ENCODE measurements at regions not wholly inside any gene's neighbourhood (a gene's known extent, or its start where the extent isn't known, plus 50 kb on each side); places are given as distances from the start of the nearest gene placed in this dataset.

DNA sequence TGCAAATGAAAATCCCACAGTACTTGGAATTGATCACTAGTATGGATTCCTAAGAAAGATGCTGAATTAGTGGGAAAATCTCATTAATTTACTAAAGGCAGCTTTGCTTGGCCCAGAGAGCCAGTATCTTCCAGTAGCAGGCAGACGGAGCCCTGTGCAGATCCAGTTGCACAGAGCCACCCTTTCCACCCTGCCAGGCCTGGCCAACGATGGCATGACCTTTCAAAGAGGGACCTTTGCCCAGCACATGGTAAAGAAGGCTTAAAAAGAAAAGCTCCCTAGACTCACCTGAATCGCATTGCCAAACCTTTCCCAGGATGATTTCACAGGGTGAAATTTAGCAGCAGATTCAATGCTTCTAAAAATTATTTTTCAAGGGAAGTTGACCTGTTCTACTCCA is 170.5 kb upstream of the CAMK1G start:
- no peaks in the 10 kb centered on the region for H3K27me3 ChIP-seq (ENCODE audit: insufficient read depth, poor library complexity, severe bottlenecking)
- peak overlapping the region; percentile 99 for H3K27ac ChIP-seq (ENCODE audit: poor library complexity, severe bottlenecking)
- H3K4me3 ChIP-seq (ENCODE audit: severe bottlenecking) = no peak overlapping the region
- no peaks in the 10 kb centered on the region for H3K9me3 ChIP-seq (ENCODE audit: severe bottlenecking)
- H3K4me1 ChIP-seq (ENCODE audit: insufficient read depth, poor library complexity, severe bottlenecking) = peaks cover 85% of the 10 kb centered on the region
- no peaks in the 10 kb centered on the region for H3K36me3 ChIP-seq (ENCODE audit: low read depth)
- DNase-seq (ENCODE audit: low spot score) (no peak), ATAC-seq (ENCODE audit: low read depth) (no peak)
- TF ChIP-seq, protein P1, sequence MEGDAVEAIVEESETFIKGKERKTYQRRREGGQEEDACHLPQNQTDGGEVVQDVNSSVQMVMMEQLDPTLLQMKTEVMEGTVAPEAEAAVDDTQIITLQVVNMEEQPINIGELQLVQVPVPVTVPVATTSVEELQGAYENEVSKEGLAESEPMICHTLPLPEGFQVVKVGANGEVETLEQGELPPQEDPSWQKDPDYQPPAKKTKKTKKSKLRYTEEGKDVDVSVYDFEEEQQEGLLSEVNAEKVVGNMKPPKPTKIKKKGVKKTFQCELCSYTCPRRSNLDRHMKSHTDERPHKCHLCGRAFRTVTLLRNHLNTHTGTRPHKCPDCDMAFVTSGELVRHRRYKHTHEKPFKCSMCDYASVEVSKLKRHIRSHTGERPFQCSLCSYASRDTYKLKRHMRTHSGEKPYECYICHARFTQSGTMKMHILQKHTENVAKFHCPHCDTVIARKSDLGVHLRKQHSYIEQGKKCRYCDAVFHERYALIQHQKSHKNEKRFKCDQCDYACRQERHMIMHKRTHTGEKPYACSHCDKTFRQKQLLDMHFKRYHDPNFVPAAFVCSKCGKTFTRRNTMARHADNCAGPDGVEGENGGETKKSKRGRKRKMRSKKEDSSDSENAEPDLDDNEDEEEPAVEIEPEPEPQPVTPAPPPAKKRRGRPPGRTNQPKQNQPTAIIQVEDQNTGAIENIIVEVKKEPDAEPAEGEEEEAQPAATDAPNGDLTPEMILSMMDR (IDR thresholded peaks at IDR 0.05; ENCODE audit: poor library complexity, severe bottlenecking) = no peak

DNA sequence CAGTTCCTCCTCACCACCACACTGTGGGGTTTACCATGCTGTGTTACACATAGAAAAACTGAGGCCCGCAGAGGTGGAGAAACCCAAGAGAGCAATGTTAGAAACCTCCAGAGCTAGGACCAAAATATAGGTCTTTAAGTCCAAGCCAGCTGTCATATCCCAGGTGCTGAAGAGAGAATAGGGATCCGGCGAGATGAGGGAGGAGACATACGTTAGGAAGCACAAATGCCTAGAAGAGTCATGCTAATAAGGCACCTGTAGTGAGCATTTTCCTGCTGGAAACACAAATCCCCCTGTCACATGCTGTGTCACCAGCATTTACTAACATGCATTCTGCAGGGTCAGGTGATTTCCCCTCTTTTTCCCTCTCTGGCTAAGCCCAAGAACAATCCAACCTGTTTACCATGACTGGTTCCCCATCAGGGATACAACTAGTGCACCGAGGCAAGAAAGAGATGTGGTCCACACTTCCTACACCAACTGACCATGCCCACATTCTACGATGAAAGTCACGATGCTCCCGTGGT is 168.6 kb upstream of the CAMK1G start:
- Histone ChIP-seq H3K27ac (ENCODE audit: poor library complexity, severe bottlenecking) (peak overlapping the region; percentile 99), H3K4me1 (ENCODE audit: insufficient read depth, poor library complexity, severe bottlenecking) (peaks cover 76% of the 10 kb centered on the region), H3K27me3 (ENCODE audit: insufficient read depth, poor library complexity, severe bottlenecking) (no peaks in the 10 kb centered on the region), H3K36me3 (ENCODE audit: low read depth) (no peaks in the 10 kb centered on the region), H3K9me3 (ENCODE audit: severe bottlenecking) (no peaks in the 10 kb centered on the region), H3K4me3 (ENCODE audit: severe bottlenecking) (no peak overlapping the region)
- TF ChIP-seq, protein P1 (IDR thresholded peaks at IDR 0.05; ENCODE audit: poor library complexity, severe bottlenecking) = no peak
- ATAC-seq (ENCODE audit: low read depth) (no peak), DNase-seq (ENCODE audit: low spot score) (no peak)

DNA sequence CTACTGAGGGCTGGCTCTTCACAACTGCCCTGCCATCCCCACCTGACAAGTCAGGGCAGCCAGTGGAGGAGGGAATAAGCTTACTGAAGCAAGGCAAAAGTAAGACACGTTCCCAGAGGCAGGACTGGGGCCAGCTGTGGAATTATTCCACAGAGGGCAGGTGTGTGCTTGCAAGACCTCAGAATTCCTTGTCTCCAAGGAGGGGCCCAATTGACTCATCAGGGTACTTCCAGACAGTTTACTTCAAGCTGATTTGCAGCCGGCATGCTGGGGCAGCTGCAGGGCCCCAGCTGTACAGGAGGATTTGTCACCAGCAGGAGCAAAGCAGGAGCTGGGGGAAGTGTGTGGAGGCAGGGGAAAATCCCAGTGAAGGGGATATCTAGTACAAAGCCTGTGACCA is 167.5 kb upstream of the CAMK1G start:
- DNase-seq (ENCODE audit: low spot score) (peak; percentile 90), ATAC-seq (ENCODE audit: low read depth) (peak; percentile 83)
- peaks cover 64% of the 10 kb centered on the region for H3K4me1 ChIP-seq (ENCODE audit: insufficient read depth, poor library complexity, severe bottlenecking)
- no peak overlapping the region for H3K4me3 ChIP-seq (ENCODE audit: severe bottlenecking)
- H3K36me3 ChIP-seq (ENCODE audit: low read depth) = no peaks in the 10 kb centered on the region
- TF ChIP-seq, protein P1 (IDR thresholded peaks at IDR 0.05; ENCODE audit: poor library complexity, severe bottlenecking) = no peak
- peak overlapping the region; percentile 99 for H3K27ac ChIP-seq (ENCODE audit: poor library complexity, severe bottlenecking)
- no peaks in the 10 kb centered on the region for H3K9me3 ChIP-seq (ENCODE audit: severe bottlenecking)
- H3K27me3 ChIP-seq (ENCODE audit: insufficient read depth, poor library complexity, severe bottlenecking) = no peaks in the 10 kb centered on the region

DNA sequence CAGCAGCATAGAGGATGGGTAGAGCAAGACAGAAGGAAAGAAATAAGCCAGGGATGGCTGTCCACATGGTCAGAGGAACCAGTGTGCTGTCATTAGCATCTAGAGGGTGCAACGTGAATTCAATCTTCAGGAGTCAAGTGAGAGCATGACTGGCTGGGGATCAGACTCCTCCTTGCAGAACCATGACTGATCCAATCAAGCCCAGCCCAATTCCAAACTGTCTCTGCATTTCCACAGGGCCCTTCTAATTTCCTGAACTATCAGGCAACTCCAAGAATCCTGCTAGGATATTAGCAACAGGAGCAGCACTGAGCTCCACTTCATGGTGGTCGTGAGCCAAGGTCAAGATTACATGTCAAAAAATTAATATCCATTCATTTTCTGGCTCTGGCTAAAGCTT is 166.8 kb upstream of the CAMK1G start:
- DNase-seq (ENCODE audit: low spot score) (no peak), ATAC-seq (ENCODE audit: low read depth) (no peak)
- Histone ChIP-seq H3K9me3 (ENCODE audit: severe bottlenecking) (no peaks in the 10 kb centered on the region), H3K36me3 (ENCODE audit: low read depth) (no peaks in the 10 kb centered on the region), H3K4me1 (ENCODE audit: insufficient read depth, poor library complexity, severe bottlenecking) (peaks cover 61% of the 10 kb centered on the region), H3K27ac (ENCODE audit: poor library complexity, severe bottlenecking) (peak overlapping the region; percentile 99), H3K27me3 (ENCODE audit: insufficient read depth, poor library complexity, severe bottlenecking) (no peaks in the 10 kb centered on the region), H3K4me3 (ENCODE audit: severe bottlenecking) (no peak overlapping the region)
- TF ChIP-seq, protein P1 (IDR thresholded peaks at IDR 0.05; ENCODE audit: poor library complexity, severe bottlenecking) = no peak

DNA sequence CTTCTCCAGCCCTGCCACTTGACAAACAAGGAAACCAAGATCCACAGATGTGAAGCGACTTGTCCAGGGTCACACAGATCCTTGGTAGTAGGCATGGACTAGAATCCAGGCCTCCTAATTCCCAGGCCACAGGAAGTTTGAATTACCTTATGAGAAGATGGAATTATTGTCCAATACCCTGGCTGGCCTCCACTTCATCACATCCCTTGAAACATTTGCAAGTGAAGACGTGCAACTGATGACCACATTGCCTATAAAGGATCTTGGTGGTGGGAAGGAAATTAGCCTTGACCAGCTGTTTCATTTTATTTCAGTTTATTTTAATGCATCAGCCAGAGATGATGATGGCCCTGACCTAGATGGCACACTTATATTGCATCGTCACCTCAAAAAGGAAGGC is 165.8 kb upstream of the CAMK1G start:
- ATAC-seq (ENCODE audit: low read depth) = no peak
- H3K9me3 ChIP-seq (ENCODE audit: severe bottlenecking) = no peaks in the 10 kb centered on the region
- no peak for DNase-seq (ENCODE audit: low spot score)
- H3K4me1 ChIP-seq (ENCODE audit: insufficient read depth, poor library complexity, severe bottlenecking) = peaks cover 51% of the 10 kb centered on the region
- no peaks in the 10 kb centered on the region for H3K36me3 ChIP-seq (ENCODE audit: low read depth)
- H3K27me3 ChIP-seq (ENCODE audit: insufficient read depth, poor library complexity, severe bottlenecking) = no peaks in the 10 kb centered on the region
- no peak overlapping the region for H3K4me3 ChIP-seq (ENCODE audit: severe bottlenecking)
- TF ChIP-seq, protein P1 (IDR thresholded peaks at IDR 0.05; ENCODE audit: poor library complexity, severe bottlenecking) = no peak
- H3K27ac ChIP-seq (ENCODE audit: poor library complexity, severe bottlenecking) = peak overlapping the region; percentile 99

Measured in RWPE2 (cell line).